ENCODE measurements at regions not wholly inside any gene's neighbourhood (a gene's known extent, or its start where the extent isn't known, plus 50 kb on each side); places are given as distances from the start of the nearest gene placed in this dataset.
"Not testable (repeated sequence)": the region's sequence is repeated elsewhere in the genome, so short reads cannot be mapped to it uniquely, and the experiment has no call there.

- TF ChIP-seq EZH2 (IDR thresholded peaks at IDR 0.05); POLR2AphosphoS5 (IDR thresholded peaks at IDR 0.05; ENCODE audit: borderline replicate concordance, low read depth, low read length); FOXP2 (optimal IDR thresholded peaks at IDR 0.05; ENCODE audit: control extremely low read depth, extremely low read length, insufficient read depth): not testable (repeated sequence)
Measured at GRCh38 chr6:115579565-115579964, 481.1 kb downstream of the FRK start.

Measured in SK-N-MC (cell line).